ENCODE measurements at regions not wholly inside any gene's neighbourhood (a gene's known extent, or its start where the extent isn't known, plus 50 kb on each side); places are given as distances from the start of the nearest gene placed in this dataset.

DNA sequence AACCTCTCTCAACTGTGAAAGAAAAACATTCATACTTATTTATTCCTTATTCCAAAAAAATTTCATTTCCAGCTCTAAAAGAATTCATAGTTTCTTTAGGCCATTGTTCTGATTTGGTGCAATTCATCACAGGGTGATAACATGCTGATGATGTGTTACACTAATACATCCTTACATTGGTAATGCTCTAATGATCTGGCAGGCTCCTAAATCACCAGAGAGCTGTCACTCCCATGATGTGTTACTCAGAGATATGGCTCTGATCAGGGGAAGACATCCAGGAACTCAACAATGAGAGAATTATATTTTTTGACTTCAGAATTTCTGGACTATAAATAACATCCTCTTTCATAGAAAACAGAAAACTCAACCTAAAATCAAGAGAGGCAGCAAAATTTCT, 209.3 kb downstream of the CHD9NB start:
- ChIA-PET SMC1A (ENCODE audit: uncharacterized antibody, unreplicated experiment) (no interaction called here), RAD21 (ENCODE audit: unreplicated experiment) (no interaction called here), POLR2A (no interaction called here), CTCF (no interaction called here)
- Histone ChIP-seq H3K27ac (ENCODE audit: control insufficient read depth, insufficient read depth) (no peak overlapping the region), H3K9ac (ENCODE audit: control insufficient read depth, insufficient read depth, low read length) (no peak overlapping the region), H3K36me3 (ENCODE audit: control insufficient read depth in 2 of 2, insufficient read depth in 2 of 2, low read length in 1 of 2) (no peaks in the 10 kb centered on the region), H3K79me2 (ENCODE audit: control insufficient read depth, insufficient read depth, low read length) (no peaks in the 10 kb centered on the region), H3K4me3 (no peak overlapping the region), H3K4me2 (ENCODE audit: control insufficient read depth, insufficient read depth) (no peak overlapping the region), H3K9me3 (replicated peaks; ENCODE audit: control insufficient read depth, insufficient read depth, low read length) (no peaks in the 10 kb centered on the region), H4K20me1 (ENCODE audit: control insufficient read depth, insufficient read depth) (no peaks in the 10 kb centered on the region), H3K27me3 (replicated peaks in 1 of 2; ENCODE audit: control insufficient read depth in 2 of 2, insufficient read depth in 2 of 2, low read length in 1 of 2) (no peaks in the 10 kb centered on the region), H3K4me1 (ENCODE audit: control insufficient read depth, insufficient read depth, low read length) (no peaks in the 10 kb centered on the region), H2AFZ (ENCODE audit: control insufficient read depth, low read depth, low read length) (no peak overlapping the region)
- in situ Hi-C loops (cut with MboI) = no loop called here
- DNase-seq (ENCODE audit: low read depth, low spot score) (no peak), ATAC-seq (no peak), FAIRE-seq (no peak)
- no peak for TF ChIP-seq BRCA1 (IDR thresholded peaks at IDR 0.05; ENCODE audit: low read depth, low read length)
- no peak for TF ChIP-seq SUZ12 (IDR thresholded peaks at IDR 0.05; ENCODE audit: unreplicated experiment)
- TF ChIP-seq, protein P1, sequence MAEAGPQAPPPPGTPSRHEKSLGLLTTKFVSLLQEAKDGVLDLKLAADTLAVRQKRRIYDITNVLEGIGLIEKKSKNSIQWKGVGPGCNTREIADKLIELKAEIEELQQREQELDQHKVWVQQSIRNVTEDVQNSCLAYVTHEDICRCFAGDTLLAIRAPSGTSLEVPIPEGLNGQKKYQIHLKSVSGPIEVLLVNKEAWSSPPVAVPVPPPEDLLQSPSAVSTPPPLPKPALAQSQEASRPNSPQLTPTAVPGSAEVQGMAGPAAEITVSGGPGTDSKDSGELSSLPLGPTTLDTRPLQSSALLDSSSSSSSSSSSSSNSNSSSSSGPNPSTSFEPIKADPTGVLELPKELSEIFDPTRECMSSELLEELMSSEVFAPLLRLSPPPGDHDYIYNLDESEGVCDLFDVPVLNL (IDR thresholded peaks at IDR 0.05; ENCODE audit: low read depth, low read length) = no peak
- TF ChIP-seq, protein P2, sequence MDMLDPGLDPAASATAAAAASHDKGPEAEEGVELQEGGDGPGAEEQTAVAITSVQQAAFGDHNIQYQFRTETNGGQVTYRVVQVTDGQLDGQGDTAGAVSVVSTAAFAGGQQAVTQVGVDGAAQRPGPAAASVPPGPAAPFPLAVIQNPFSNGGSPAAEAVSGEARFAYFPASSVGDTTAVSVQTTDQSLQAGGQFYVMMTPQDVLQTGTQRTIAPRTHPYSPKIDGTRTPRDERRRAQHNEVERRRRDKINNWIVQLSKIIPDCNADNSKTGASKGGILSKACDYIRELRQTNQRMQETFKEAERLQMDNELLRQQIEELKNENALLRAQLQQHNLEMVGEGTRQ (IDR thresholded peaks at IDR 0.05; ENCODE audit: borderline replicate concordance, low read depth, low read length) = no peak
- no peak for TF ChIP-seq STAT1 (conservative IDR thresholded peaks at IDR 0.05)
- intact Hi-C loops (cut with micrococcal nuclease; ENCODE audit: unreplicated experiment) = no loop called here
- no TSS peak for BruUV-seq (replicated peaks)

DNA sequence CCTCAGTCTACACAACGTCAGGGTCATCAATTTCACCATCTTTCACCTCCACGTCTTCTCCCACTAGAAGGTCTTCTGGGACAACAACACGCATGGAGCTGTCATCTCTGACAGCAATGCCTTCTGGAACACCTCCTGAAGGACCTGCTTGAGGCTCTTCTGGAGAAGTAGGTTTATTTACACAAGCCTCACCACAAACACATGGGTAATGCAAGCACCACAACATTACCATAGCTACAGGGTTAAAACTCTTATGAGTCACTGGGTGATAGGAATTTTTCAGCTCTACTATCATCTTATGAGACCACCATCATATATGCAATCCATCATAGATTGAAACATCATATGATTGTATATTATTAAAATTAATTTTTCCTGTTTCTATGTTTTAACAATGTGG, 215.4 kb downstream of the CHD9NB start:
- TF ChIP-seq NRF1 (conservative IDR thresholded peaks at IDR 0.05; ENCODE audit: low read depth, low read length) = no peak
- TF ChIP-seq FOXK2 (IDR thresholded peaks at IDR 0.05) = no peak
- no peak for TF ChIP-seq ZNF622 (IDR thresholded peaks at IDR 0.05)
- TF ChIP-seq, protein P3, sequence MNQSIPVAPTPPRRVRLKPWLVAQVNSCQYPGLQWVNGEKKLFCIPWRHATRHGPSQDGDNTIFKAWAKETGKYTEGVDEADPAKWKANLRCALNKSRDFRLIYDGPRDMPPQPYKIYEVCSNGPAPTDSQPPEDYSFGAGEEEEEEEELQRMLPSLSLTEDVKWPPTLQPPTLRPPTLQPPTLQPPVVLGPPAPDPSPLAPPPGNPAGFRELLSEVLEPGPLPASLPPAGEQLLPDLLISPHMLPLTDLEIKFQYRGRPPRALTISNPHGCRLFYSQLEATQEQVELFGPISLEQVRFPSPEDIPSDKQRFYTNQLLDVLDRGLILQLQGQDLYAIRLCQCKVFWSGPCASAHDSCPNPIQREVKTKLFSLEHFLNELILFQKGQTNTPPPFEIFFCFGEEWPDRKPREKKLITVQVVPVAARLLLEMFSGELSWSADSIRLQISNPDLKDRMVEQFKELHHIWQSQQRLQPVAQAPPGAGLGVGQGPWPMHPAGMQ (IDR thresholded peaks at IDR 0.05; ENCODE audit: borderline replicate concordance) = no peak
- no peak for TF ChIP-seq SIN3A (IDR thresholded peaks at IDR 0.05; ENCODE audit: low read depth, low read length)
- H3K4me3 ChIP-seq = no peak overlapping the region
- 0% methylated on average over 3 of the region's 3 CpGs for WGBS (ENCODE audit: insufficient coverage, insufficient replicate concordance, low lambda C conversion rate, missing lambda C conversion rate)
- H4K20me1 ChIP-seq (ENCODE audit: control insufficient read depth, insufficient read depth) = no peaks in the 10 kb centered on the region
- H3K9me3 ChIP-seq (replicated peaks; ENCODE audit: control insufficient read depth, insufficient read depth, low read length) = no peaks in the 10 kb centered on the region
- H3K4me2 ChIP-seq (ENCODE audit: control insufficient read depth, insufficient read depth) = no peak overlapping the region
- ATAC-seq (no peak), DNase-seq (ENCODE audit: low read depth, low spot score) (no peak), FAIRE-seq (no peak)
- H3K36me3 ChIP-seq (ENCODE audit: control insufficient read depth in 2 of 2, insufficient read depth in 2 of 2, low read length in 1 of 2) = no peaks in the 10 kb centered on the region
- CTCF ChIA-PET = no interaction called here
- no peaks in the 10 kb centered on the region for H3K27me3 ChIP-seq (replicated peaks in 1 of 2; ENCODE audit: control insufficient read depth in 2 of 2, insufficient read depth in 2 of 2, low read length in 1 of 2)
- intact Hi-C loops (cut with micrococcal nuclease; ENCODE audit: unreplicated experiment) (no loop called here), in situ Hi-C loops (cut with MboI) (no loop called here)
- SMC1A ChIA-PET (ENCODE audit: uncharacterized antibody, unreplicated experiment) = interaction anchor here (0.6 kb wide), 1 partner anchor 16 kb away, joined by 3 read pairs; no protein-coding TSS in a partner anchor
- no peaks in the 10 kb centered on the region for H3K4me1 ChIP-seq (ENCODE audit: control insufficient read depth, insufficient read depth, low read length)
- no peaks in the 10 kb centered on the region for H3K79me2 ChIP-seq (ENCODE audit: control insufficient read depth, insufficient read depth, low read length)
- H3K9ac ChIP-seq (ENCODE audit: control insufficient read depth, insufficient read depth, low read length) = no peak overlapping the region
- H3K27ac ChIP-seq (ENCODE audit: control insufficient read depth, insufficient read depth) = no peak overlapping the region
- POLR2A ChIA-PET = no interaction called here
- no TSS peak for BruUV-seq (replicated peaks)
- RAD21 ChIA-PET (ENCODE audit: unreplicated experiment) = no interaction called here
- no peak overlapping the region for H2AFZ ChIP-seq (ENCODE audit: control insufficient read depth, low read depth, low read length)

Measured in GM12878 (cell line).